Small intestine (tissue), 7 donors: ENCODE measurements at regions not wholly inside any gene's neighbourhood (a gene's known extent, or its start where the extent isn't known, plus 50 kb on each side); places are given as distances from the start of the nearest gene placed in this dataset.

Experiments
- DNase-seq, 2 donors: peaks; one replicate each; pipeline versions ENCODE4 v3.0.0 to v3.0.0-alpha.2; 2013
- FAIRE-seq: peaks from 2 replicates; lab custom pipeline; 2012; peaks lifted over from hg19 to GRCh38; lab: Jason Lieb, UNC
- H3K27ac ChIP-seq, 3 donors: one replicate each; pipeline ENCODE4 v1.5.1; 2013; ENCODE audit warnings: low read length in 2 of 3, mild to moderate bottlenecking in 2 of 3, control low read depth in 1 of 3, inconsistent platforms in 1 of 3, low read depth in 1 of 3, moderate library complexity in 1 of 3
- H3K27me3 ChIP-seq, 3 donors: one replicate each; pipeline ENCODE4 v1.6.1; 2013; ENCODE audit warnings: low read length in 3 of 3, inconsistent platforms in 1 of 3; ENCODE audit not compliant: control insufficient read depth in 3 of 3, insufficient read depth in 3 of 3
- H3K36me3 ChIP-seq, 3 donors: one replicate each; pipeline ENCODE4 v1.6.1; 2013; ENCODE audit warnings: low read length in 3 of 3, inconsistent platforms in 1 of 3, low read depth in 1 of 3, mild to moderate bottlenecking in 1 of 3, moderate library complexity in 1 of 3; ENCODE audit not compliant: control insufficient read depth in 3 of 3, insufficient read depth in 2 of 3
- H3K4me1 ChIP-seq, 3 donors: one replicate each; pipeline ENCODE4 v1.6.1; 2013; ENCODE audit warnings: low read length in 2 of 3, inconsistent platforms in 1 of 3, low read depth in 1 of 3, mild to moderate bottlenecking in 1 of 3, moderate library complexity in 1 of 3; ENCODE audit not compliant: control insufficient read depth in 3 of 3, insufficient read depth in 2 of 3
- H3K4me3 ChIP-seq, 3 donors: one replicate each; pipeline ENCODE4 v1.5.1; 2013; ENCODE audit warnings: low read length in 3 of 3, control low read depth in 1 of 3, inconsistent platforms in 1 of 3, low read depth in 1 of 3, mild to moderate bottlenecking in 1 of 3, moderate library complexity in 1 of 3
- H3K9me3 ChIP-seq, 2 donors: one replicate each; pipeline ENCODE4 v1.6.1; 2013; ENCODE audit warnings: low read depth in 1 of 2, low read length in 1 of 2; ENCODE audit not compliant: control insufficient read depth in 2 of 2, insufficient read depth in 1 of 2
- WGBS, 3 donors: extraction: QIAGEN DNeasy Blood & Tissue Kit; methylation state at CpG; one replicate each; pipeline ENCODE4 v1.1.7; 2013; 5-methylcytosine and 5-hydroxymethylcytosine counted together
- donor health status: healthy with polysubstance abuse.
- donor health status: control.
- donor health status: control.
- donor health status: Bipolar disorder and iron deficiency.
- donor health status: healthy.

GRCh38 chr1:78277253-78277652, 213.5 kb upstream of the PTGFR start:
- H3K27me3 ChIP-seq: no peaks in the 10 kb centered on the region
- no peaks in the 10 kb centered on the region for H3K36me3 ChIP-seq
- no peaks in the 10 kb centered on the region for H3K4me1 ChIP-seq
- no peak overlapping the region for H3K27ac ChIP-seq
- DNase-seq (no peak), FAIRE-seq (no peak)
- no peak overlapping the region for H3K4me3 ChIP-seq
- no peaks in the 10 kb centered on the region for H3K9me3 ChIP-seq

GRCh38 chr1:78279051-78279450, 211.7 kb upstream of the PTGFR start:
- Histone ChIP-seq H3K27me3 (no peaks in the 10 kb centered on the region), H3K36me3 (no peaks in the 10 kb centered on the region), H3K9me3 (no peaks in the 10 kb centered on the region), H3K27ac (no peak overlapping the region), H3K4me3 (no peak overlapping the region), H3K4me1 (no peaks in the 10 kb centered on the region)
- FAIRE-seq (no peak), DNase-seq (no peak)
- WGBS, 3 donors: 54 to 65% (median 63%) methylated on average over 2 of the region's 2 CpGs

- Histone ChIP-seq H3K9me3 (no peaks in the 10 kb centered on the region), H3K4me1 (no peaks in the 10 kb centered on the region), H3K4me3 (no peak overlapping the region), H3K27ac (no peak overlapping the region), H3K36me3 (no peaks in the 10 kb centered on the region), H3K27me3 (no peaks in the 10 kb centered on the region)
- 59 to 71% (median 69%) methylated on average over 2 of the region's 2 CpGs for WGBS, 3 donors
- FAIRE-seq: no peak
- no peak for DNase-seq
Observed at GRCh38 chr1:78280626-78281025, 210.1 kb upstream of the PTGFR start.

- Histone ChIP-seq H3K4me1 (no peaks in the 10 kb centered on the region), H3K4me3 (no peak overlapping the region)
- 39 to 60% (median 60%) methylated on average over 1 of the region's 1 CpG for WGBS, 3 donors
Observed at GRCh38 chr1:78281580-78281979, 209.2 kb upstream of the PTGFR start.

GRCh38 chr1:78283691-78284090, 207.1 kb upstream of the PTGFR start:
- DNase-seq (no peak), FAIRE-seq (no peak)
- H3K4me1 ChIP-seq: no peaks in the 10 kb centered on the region
- H3K9me3 ChIP-seq: peaks cover 0 to 1% of the 10 kb centered on the region in 2 donors
- 11 to 33% (median 18%) methylated on average over 2 of the region's 2 CpGs for WGBS, 3 donors
- no peaks in the 10 kb centered on the region for H3K27me3 ChIP-seq
- H3K4me3 ChIP-seq: no peak overlapping the region
- no peaks in the 10 kb centered on the region for H3K36me3 ChIP-seq
- H3K27ac ChIP-seq: no peak overlapping the region

More at GRCh38 chr1:78281580-78281979, 209.2 kb upstream of the PTGFR start:
- Histone ChIP-seq H3K9me3 (no peaks in the 10 kb centered on the region), H3K27me3 (no peaks in the 10 kb centered on the region), H3K36me3 (no peaks in the 10 kb centered on the region), H3K27ac (no peak overlapping the region)
- no peak for DNase-seq
- FAIRE-seq: no peak

GRCh38 chr1:78284354-78284753, 206.4 kb upstream of the PTGFR start:
- Histone ChIP-seq H3K27me3 (no peaks in the 10 kb centered on the region), H3K36me3 (no peaks in the 10 kb centered on the region), H3K4me3 (no peak overlapping the region), H3K4me1 (no peaks in the 10 kb centered on the region), H3K9me3 (peaks cover 0 to 1% of the 10 kb centered on the region in 2 donors), H3K27ac (no peak overlapping the region)
- DNase-seq (no peak), FAIRE-seq (no peak)
- WGBS, 3 donors: 52 to 57% (median 56%) methylated on average over 1 of the region's 1 CpG

- H3K9me3 ChIP-seq: peaks cover 0 to 1% of the 10 kb centered on the region in 2 donors
- H3K27me3 ChIP-seq: no peaks in the 10 kb centered on the region
- H3K27ac ChIP-seq: no peak overlapping the region
- H3K4me3 ChIP-seq: no peak overlapping the region
- H3K36me3 ChIP-seq: no peaks in the 10 kb centered on the region
- DNase-seq: no peak
- WGBS, 3 donors: 61 to 70% (median 68%) methylated on average over 3 of the region's 3 CpGs
- H3K4me1 ChIP-seq: no peaks in the 10 kb centered on the region
- no peak for FAIRE-seq
Observed at GRCh38 chr1:78286686-78287085, 204.1 kb upstream of the PTGFR start.

- Histone ChIP-seq H3K27me3 (no peaks in the 10 kb centered on the region), H3K27ac (no peak overlapping the region), H3K4me1 (no peaks in the 10 kb centered on the region), H3K36me3 (no peaks in the 10 kb centered on the region), H3K4me3 (no peak overlapping the region), H3K9me3 (peaks cover 0 to 1% of the 10 kb centered on the region in 2 donors)
- 71 to 91% (median 89%) methylated on average over 1 of the region's 1 CpG for WGBS, 3 donors
- FAIRE-seq (no peak), DNase-seq (no peak)
Observed at GRCh38 chr1:78289603-78290002, 201.2 kb upstream of the PTGFR start.

GRCh38 chr1:78291418-78291817, 199.4 kb upstream of the PTGFR start:
- Histone ChIP-seq H3K4me3 (no peak overlapping the region), H3K27ac (no peak overlapping the region), H3K27me3 (no peaks in the 10 kb centered on the region), H3K9me3 (peaks cover 0 to 1% of the 10 kb centered on the region in 2 donors), H3K4me1 (no peaks in the 10 kb centered on the region), H3K36me3 (no peaks in the 10 kb centered on the region)
- FAIRE-seq (no peak), DNase-seq (no peak)
- WGBS, 3 donors: 78 to 83% (median 81%) methylated on average over 2 of the region's 2 CpGs
